Tibial nerve (tissue), 3 donors: ENCODE measurements at regions not wholly inside any gene's neighbourhood (a gene's known extent, or its start where the extent isn't known, plus 50 kb on each side); places are given as distances from the start of the nearest gene placed in this dataset.
"Not testable (repeated sequence)": the region's sequence is repeated elsewhere in the genome, so short reads cannot be mapped to it uniquely, and the experiment has no call there.

ENCODE experiments used
- CTCF ChIP-seq, 5 experiments: fragments of 200-600 bp in 3 of 5; fragments of 450-650 bp in 2 of 5; sonication (generic) in 3 of 5; IDR thresholded peaks; one replicate each; pipeline ENCODE4 v1.5.1; 2016 to 2019; ENCODE audit warnings: antibody characterized with exemption in 5 of 5, mild to moderate bottlenecking in 3 of 5, moderate library complexity in 2 of 5
- POLR2A ChIP-seq, 2 donors: fragments of 450-650 bp; IDR thresholded peaks; one replicate each; pipeline ENCODE4 v1.6.1; 2017; ENCODE audit warnings: antibody characterized with exemption in 2 of 2, mild to moderate bottlenecking in 2 of 2, moderate library complexity in 2 of 2

- TF ChIP-seq POLR2A, CTCF (IDR thresholded peaks at IDR 0.05): not testable (repeated sequence)
Measured at GRCh38 chr9:39496248-39496647, 140.8 kb downstream of the SPATA31A1 start.
